ENCODE measurements at regions not wholly inside any gene's neighbourhood (a gene's known extent, or its start where the extent isn't known, plus 50 kb on each side); places are given as distances from the start of the nearest gene placed in this dataset.

DNA sequence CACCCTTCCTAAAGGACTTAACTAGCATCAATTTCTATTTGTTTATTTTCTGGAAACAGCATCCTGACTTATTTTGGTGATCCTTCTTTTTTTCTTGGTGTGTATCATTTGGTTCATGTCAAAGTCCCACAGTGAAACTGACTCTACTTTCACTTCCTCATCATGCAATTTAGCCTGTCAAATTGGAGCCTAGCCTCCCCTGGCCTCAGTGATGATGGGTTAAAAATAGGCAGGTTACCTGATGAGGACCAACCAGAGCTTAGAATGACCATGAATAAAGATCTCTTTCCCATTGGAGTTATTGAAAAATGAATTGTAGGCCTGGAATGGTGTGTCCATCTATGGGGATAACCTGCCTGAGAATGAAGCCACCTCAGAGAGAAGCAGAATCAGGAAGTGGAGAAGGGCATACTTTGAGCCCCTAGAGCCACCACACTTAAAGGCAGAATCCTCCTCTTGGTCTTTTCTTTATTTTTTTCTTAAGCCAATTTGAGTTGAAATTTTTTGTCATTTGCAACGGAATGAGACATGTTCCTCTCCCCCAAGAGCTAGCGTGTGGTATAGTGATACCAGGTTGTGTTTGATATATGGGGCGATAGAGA is 105.6 kb downstream of the BTBD3 start:
- TF ChIP-seq, protein P1, sequence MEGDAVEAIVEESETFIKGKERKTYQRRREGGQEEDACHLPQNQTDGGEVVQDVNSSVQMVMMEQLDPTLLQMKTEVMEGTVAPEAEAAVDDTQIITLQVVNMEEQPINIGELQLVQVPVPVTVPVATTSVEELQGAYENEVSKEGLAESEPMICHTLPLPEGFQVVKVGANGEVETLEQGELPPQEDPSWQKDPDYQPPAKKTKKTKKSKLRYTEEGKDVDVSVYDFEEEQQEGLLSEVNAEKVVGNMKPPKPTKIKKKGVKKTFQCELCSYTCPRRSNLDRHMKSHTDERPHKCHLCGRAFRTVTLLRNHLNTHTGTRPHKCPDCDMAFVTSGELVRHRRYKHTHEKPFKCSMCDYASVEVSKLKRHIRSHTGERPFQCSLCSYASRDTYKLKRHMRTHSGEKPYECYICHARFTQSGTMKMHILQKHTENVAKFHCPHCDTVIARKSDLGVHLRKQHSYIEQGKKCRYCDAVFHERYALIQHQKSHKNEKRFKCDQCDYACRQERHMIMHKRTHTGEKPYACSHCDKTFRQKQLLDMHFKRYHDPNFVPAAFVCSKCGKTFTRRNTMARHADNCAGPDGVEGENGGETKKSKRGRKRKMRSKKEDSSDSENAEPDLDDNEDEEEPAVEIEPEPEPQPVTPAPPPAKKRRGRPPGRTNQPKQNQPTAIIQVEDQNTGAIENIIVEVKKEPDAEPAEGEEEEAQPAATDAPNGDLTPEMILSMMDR (IDR thresholded peaks at IDR 0.05): no peak
- TF ChIP-seq POLR2AphosphoS5 (IDR thresholded peaks at IDR 0.05; ENCODE audit: insufficient read depth in 1 of 2, low read depth in 1 of 2) (no peak), POLR2A (IDR thresholded peaks at IDR 0.05) (no peak)

All from vagina (tissue), 2 donors.